ENCODE measurements at regions not wholly inside any gene's neighbourhood (a gene's known extent, or its start where the extent isn't known, plus 50 kb on each side); places are given as distances from the start of the nearest gene placed in this dataset.
"Not testable (repeated sequence)": the region's sequence is repeated elsewhere in the genome, so short reads cannot be mapped to it uniquely, and the experiment has no call there.

DNA sequence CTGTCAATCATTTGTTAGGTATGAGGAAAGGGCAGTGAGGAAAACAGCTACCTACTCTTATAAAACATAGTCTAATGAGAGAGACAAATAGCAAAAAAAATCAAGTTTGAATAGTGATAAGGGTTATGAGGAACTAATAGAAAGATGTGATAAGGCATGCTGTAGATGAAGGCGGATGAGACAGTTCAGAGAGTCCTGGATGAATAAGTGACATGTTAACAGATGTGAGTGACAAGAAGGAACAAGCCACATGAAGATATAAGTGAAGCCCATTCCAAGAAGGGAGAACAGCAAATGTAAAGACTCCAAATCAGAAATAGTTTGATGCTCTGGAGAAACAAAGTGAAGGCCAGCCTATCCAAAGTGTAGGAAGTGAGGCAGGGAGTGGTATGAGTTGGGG, 154.1 kb upstream of the SYT10 start:
- DNase-seq, result no peak

- no peak for DNase-seq
Observed at GRCh38 chr12:33596061-33596460, 156.4 kb upstream of the SYT10 start.

- DNase-seq, result no peak
Observed at GRCh38 chr12:33596814-33597213, 157.2 kb upstream of the SYT10 start.

DNA sequence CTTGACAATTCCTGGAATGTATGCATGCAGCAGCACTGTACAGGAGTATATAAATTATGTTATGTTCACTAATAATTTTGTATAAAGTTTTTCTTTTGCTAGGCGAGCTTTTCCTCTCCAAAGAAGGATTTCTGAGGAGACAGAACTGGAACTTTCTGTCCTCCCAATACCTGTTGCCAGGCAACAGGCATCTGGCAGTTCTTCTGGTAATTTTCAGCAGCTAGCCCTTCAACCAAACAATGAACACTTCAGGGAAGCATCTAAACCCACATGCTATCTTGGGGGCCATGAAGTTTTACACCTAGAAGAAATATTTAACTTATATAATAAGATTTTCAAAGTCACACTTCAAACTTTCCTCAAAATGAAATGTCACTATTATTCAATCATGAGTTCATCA, 162.9 kb upstream of the SYT10 start:
- no peak for DNase-seq

- DNase-seq, result no peak
Observed at GRCh38 chr12:33605757-33606156, 166.1 kb upstream of the SYT10 start.

- DNase-seq, result no peak
Observed at GRCh38 chr12:33609910-33610309, 170.3 kb upstream of the SYT10 start.

GRCh38 chr12:33614630-33615029, 175.0 kb upstream of the SYT10 start:
- DNase-seq, result no peak

GRCh38 chr12:33617218-33617617, 177.6 kb upstream of the SYT10 start:
- no peak for DNase-seq

DNA sequence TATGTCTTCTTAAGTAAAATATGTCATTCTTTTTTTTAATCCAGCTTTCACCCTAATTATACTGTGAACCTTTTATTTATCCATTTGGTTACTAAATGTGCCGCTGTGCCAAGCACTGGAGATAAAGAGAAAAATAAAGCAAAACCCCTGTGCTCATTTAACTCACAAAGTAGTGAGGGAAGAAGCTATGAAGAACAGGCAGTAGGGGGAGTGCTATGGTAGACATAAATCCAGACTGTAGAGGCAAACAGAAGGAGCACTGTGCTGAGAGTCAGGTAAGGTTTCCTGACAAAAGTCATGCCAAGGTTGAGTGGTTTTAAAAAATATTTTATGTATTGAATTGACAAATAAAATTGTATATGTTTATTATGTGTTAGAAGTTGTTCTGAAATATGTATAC, 188.5 kb upstream of the SYT10 start:
- DNase-seq, result no peak

DNA sequence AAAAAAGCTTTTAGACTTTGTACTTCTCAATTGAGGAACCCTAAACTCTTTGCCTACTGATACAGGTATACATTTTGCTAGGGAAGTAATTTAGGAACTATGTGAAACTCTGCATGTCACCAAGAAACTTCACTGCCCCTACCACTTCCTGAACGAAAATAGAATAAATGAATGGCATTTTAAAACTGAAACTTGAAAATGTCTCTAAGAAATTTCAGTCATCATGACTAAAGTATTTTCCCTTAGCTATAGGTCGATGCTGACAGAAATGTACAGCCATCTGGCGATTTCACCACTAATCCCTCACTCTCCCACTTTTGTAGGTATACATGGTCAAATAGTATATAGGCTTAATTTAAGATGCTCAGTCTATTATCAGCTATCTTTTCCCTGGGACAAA, 194.9 kb upstream of the SYT10 start:
- no peak for DNase-seq

DNA sequence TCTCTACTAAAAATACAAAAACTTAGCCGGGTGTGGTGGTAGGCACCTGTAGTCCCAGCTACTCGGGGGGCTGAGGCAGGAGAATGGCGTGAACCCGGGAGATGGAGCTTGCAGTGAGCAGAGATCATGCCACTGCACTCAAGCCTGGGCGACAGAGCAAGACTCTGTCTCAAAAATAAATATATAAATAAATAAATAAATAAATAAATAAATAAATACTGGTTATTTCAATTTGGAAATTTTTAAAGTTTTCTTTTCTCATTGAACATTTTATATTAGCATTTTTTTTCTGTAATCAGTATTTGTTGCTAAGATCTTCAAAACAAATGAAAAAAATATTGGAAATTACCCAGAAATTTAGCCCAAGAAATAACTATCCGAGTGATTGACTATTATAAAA, 197.3 kb upstream of the SYT10 start:
- not testable (repeated sequence) for DNase-seq

DNA sequence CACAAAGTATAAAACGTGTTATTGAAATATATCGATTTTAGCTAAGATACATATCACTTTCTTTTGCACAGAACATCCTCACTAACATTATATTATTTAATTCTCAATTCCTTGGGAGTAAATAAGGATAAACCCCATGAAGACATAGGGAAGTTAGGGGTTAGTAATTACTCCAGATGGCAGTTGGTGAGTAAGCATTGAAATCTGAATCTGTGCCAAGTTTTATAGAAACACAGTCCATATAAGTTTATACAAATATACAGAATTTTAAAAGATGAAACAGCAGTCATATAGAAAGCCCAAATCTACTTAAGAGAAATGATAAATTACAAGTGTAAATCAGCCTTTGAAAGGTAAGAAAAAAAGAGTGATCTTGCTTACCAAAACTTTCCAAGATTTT, 200.4 kb upstream of the SYT10 start:
- DNase-seq, result no peak

- DNase-seq, result no peak
Observed at GRCh38 chr12:33649992-33650391, 210.4 kb upstream of the SYT10 start.

DNA sequence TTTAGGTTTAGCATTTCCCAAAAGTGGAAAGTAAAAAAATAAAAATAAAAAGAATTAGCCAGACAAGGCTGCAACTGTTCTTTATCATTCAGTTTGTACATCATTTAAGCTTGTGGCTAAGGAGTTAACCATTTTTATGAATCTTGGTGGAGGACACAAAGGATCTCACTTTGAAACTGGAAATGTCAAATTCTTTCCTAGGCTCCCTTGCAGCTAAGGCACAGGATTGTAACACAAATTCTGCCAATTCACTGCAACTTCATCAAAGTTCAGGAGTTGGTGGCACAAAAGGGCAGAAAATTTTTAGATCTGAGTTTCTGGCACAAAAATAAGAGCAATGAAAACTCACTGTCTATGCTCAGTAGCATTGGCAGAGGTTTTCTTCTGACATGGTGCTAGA, 211.2 kb upstream of the SYT10 start:
- no peak for DNase-seq

- DNase-seq, result no peak
Observed at GRCh38 chr12:33653362-33653761, 213.7 kb upstream of the SYT10 start.

DNA sequence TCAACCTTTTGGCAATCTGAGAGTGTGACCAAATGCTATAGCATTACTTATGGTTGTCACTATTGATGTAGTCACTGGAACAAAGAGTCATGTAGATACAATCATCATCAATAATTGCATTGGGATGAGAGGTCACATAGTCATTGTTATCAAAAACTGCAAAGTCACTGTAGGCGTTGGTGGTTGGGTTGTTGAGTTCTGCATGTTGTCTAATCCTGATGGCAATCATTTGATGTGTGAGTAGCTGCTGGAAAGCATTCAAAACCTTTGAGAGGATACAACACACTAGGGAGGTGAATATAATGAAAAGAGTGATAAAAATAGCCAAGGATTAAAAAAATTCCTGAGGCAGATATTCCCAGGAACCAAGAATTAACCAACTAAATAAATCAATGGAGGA, 214.7 kb upstream of the SYT10 start:
- DNase-seq, result no peak

DNA sequence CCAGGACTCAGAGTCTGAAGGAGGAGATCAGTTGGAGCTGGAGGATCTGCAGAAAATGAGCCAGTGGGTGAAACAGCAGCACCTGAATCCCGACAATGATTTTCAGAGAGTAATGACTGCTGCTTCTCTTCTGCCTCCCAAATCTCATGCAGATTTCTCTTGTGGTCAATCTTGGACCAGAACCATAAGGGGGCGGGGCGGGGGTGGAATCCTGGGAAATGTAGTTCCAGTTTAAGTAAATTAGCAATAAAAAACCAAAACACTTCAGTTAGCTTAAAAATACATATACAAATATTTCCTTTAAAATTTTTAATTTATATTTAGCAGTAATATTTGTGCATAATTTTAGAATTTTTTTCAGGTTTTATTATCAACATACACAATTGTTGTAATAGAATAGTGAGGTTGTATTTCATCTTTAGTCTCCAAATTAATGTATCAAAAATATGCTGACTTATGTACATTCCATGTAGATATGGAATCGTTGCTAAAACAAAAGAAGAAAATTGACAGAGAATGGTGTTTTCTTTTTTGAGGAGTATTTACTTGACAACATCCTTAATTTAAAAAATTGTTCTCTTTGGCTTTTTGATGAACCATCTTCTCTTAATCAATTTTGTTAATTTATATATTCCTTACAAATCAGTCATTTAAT, 223.5 kb upstream of the SYT10 start:
- no peak for DNase-seq

DNA sequence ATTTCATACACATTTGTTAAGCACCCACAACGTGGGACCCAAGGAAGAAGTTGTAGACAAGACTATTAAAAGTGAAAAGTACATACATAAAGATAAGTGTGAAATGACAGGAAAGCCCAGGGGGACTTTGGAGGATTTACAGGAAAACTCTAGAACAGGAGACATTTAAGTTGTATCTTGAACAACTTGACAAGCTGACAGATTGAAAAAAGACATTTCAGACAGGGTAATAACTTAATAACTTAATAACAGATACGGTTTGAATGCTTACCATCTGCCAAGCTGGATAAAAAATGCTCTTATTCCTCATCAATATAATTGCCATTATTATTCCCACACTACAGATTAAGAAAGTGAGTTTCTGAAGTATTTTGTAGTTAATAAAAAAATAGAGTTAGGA, 229.7 kb upstream of the SYT10 start:
- no peak for DNase-seq

DNA sequence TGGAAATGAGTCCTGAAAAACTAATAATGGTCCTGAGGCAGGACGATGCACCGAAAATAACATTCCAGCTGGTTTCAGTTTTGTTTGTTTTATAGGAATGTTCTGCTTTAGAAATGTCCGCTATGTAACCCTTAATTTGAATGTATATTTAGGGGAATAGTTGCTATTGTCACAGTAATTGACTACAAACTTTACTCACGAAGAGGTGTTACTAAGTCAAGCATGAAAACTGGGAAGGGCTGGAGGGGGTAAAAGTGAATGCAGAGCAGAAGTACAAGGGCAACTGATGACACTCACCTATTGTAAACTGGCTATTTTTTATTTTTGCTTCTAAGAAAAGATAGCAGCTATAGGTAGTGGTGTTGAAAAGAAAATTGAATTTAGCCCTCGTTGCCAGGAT, 230.7 kb upstream of the SYT10 start:
- no peak for DNase-seq

- DNase-seq, result no peak
Observed at GRCh38 chr12:33671676-33672075, 232.1 kb upstream of the SYT10 start.

- DNase-seq, result no peak
Observed at GRCh38 chr12:33672836-33673577, 233.4 kb upstream of the SYT10 start.

GRCh38 chr12:33676866-33677265, 237.2 kb upstream of the SYT10 start:
- no peak for DNase-seq

GRCh38 chr12:33678221-33678964, 238.8 kb upstream of the SYT10 start:
- no peak for DNase-seq

- DNase-seq, result no peak
Observed at GRCh38 chr12:33690562-33690961, 250.9 kb upstream of the SYT10 start.
